ENCODE measurements at regions not wholly inside any gene's neighbourhood (a gene's known extent, or its start where the extent isn't known, plus 50 kb on each side); places are given as distances from the start of the nearest gene placed in this dataset.

DNA sequence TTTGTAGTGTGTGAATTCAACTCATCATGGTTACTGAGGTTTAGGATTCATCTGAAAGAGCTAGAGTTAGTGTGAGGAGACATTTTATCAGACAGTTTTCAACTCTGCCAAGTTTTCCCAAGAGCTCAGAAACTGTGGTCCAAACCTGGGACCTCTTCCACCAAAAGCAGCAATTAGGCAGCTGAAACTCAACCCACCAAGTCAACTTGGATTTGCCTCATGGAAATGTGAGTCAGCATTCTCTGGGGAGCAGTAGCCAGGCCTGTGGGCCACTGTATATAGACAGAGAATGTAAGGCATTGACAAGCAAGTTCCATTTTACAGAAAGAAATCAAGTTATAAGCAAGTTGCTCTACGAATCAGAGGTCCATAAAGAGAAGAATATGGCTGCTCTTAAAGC lies 178.8 kb upstream of the HDDC2 start:
- DNase-seq (ENCODE audit: extremely low read depth in 1 of 11, low read depth in 9 of 11, low spot score in 4 of 11) = no peak

- no peak for DNase-seq (ENCODE audit: extremely low read depth in 1 of 11, low read depth in 9 of 11, low spot score in 4 of 11)
Observed at GRCh38 chr6:125481056-125481455, 179.3 kb upstream of the HDDC2 start.

GRCh38 chr6:125485757-125486156 lies 184.0 kb upstream of the HDDC2 start:
- no peak for DNase-seq (ENCODE audit: extremely low read depth in 1 of 11, low read depth in 9 of 11, low spot score in 4 of 11)

DNA sequence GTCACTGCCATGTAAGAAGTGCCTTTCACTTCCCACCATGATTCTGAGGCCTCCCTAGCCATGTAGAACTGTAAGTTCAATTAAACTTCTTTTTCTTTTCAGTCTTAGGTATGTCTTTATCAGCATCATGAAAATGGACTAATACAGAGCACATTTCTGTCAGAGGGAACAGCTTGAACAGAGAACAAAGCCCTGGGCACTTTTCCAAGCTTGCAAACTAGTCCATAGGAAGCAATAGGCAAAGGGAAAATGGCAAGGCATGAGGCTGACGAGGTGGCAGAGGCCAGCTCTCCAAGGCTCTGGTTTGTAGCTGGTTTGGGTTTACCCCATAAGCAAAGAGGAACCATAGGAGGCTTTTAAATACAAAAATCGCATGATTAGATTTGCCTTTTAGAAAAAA lies 185.1 kb upstream of the HDDC2 start:
- DNase-seq (ENCODE audit: extremely low read depth in 1 of 11, low read depth in 9 of 11, low spot score in 4 of 11) = no peak

DNA sequence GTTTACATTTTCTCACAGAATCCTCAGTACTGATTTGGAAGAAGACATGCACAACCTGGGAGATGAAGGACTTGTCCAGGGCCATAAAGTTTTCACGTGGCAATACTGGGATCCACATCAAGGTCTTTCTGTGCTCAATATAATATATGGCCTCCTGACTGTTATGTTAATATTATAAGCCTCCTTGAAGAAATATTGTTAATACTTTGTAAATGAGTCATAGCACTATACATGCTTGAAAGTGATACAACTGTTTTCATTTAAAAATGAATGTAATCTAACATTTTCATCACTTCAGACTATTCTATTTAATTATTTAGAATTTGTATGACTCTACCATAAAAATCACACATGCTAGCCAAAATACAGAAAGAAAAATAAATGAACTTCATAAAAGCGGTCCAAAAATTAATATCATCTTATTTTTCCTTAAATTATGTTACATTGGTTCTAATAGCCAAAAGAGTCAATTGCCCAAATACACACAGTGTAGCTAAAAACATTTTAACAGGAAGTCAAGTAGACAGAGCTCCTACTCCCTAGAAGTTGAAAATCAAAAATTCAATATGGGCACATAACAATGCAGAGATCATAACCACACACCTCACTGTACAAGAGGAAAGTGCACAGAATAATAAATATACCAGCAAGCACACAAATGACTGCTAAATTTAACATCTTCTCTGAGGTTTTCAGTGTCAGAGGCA lies 188.0 kb upstream of the HDDC2 start:
- DNase-seq (ENCODE audit: extremely low read depth in 1 of 11, low read depth in 9 of 11, low spot score in 4 of 11) = no peak

DNA sequence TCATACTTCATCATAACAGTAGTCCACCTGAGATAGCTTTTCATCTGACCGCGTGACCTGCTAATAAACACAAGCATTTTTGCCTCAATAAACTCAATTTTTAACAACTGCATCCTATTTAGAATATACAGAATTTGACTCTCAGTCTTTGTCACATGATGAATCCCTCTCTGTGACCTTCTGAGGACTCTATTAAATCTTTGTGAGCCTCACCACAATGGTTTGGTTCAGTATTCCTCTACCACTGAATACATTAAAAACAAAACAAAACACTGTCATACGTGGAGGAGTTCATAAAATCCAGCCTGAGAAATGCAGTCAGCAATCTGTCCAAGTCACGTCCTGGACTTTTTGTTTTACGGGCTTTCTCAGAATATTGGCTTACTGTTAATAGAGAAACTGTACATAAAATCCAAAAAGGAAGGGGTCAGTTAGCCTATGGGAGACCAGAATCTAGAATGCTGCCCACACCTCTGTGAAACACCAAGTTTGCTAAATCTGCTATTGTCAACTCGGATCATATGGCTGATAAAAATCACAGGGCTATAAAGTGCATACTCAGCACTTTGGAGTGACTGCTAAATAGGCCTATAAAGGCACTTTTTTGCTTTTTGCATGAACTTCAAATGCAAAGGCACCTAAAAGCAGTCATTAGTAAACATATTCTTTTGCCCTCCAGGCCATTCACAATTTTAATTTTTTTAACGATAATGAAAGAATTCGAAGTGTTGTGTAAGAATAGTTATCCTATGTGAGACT lies 190.3 kb upstream of the HDDC2 start:
- no peak for DNase-seq (ENCODE audit: extremely low read depth in 1 of 11, low read depth in 9 of 11, low spot score in 4 of 11)

GRCh38 chr6:125498606-125499005 lies 196.8 kb upstream of the HDDC2 start:
- DNase-seq (ENCODE audit: extremely low read depth in 1 of 11, low read depth in 9 of 11, low spot score in 4 of 11) = no peak

DNA sequence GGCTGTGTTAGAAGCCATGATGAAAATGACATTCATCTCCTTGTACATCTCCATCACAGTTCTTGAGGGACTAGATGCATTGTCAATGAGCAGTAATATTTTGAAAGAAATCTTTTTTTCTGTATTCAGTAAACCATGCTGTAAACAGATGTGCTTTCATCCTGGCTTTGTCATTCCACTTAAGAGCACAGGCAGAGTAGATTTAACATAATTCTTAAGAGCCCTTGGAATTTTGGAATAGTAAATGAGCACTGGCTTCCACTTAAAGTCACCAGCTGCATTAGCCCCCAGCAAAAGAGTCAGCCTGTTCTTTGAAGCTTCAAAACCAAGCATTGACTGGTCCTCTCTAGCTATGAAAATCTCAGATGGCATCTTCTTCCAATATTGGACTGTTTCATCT lies 197.8 kb upstream of the HDDC2 start:
- DNase-seq (ENCODE audit: extremely low read depth in 1 of 11, low read depth in 9 of 11, low spot score in 4 of 11) = no peak

DNA sequence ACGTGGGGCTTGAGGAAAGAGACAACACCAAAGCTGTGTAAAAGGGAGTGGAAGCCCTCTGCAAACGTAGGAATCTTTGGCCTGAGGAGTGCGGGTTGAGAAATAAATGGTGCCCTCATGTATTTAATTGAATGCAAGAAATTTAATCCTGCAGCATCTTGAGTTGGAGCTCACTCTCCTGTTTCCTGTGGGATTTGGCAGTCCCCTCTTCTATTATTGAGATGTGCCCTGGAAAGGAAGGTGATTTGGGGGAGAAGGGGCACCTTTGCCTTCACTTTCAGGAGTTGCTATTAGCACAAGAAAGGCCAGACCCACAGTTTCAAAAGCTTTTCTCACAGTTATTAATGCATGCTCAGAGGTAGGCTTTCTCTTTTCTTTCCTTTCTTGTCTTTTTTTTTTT lies 201.4 kb upstream of the HDDC2 start:
- no peak for DNase-seq (ENCODE audit: extremely low read depth in 1 of 11, low read depth in 9 of 11, low spot score in 4 of 11)

- peak in 8 of 11 donors; percentile 6 to 25 (median 12) for DNase-seq (ENCODE audit: extremely low read depth in 1 of 11, low read depth in 9 of 11, low spot score in 4 of 11)
Observed at GRCh38 chr6:125507987-125508655, 206.4 kb upstream of the HDDC2 start.

DNA sequence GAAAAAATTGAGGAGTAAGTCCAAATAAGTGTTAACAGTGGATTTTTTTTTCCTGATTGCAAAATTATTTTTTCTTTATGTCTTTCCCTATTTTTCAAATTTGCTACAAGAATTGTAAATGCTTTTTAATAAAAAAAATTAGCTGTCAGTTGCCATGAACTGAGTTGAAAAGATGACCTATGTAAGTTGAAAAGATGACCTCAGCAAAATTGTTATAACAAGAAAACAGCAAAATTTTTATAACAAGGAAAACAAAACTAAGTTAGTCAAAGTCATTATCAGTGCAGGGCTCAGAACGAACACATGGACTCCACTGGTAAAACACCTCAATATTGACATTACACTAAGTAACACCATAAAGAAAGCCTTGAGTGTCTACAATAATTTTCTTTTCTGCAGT lies 207.0 kb upstream of the HDDC2 start:
- DNase-seq (ENCODE audit: extremely low read depth in 1 of 11, low read depth in 9 of 11, low spot score in 4 of 11) = no peak

GRCh38 chr6:125509477-125509876 lies 207.7 kb upstream of the HDDC2 start:
- DNase-seq (ENCODE audit: extremely low read depth in 1 of 11, low read depth in 9 of 11, low spot score in 4 of 11) = no peak

DNA sequence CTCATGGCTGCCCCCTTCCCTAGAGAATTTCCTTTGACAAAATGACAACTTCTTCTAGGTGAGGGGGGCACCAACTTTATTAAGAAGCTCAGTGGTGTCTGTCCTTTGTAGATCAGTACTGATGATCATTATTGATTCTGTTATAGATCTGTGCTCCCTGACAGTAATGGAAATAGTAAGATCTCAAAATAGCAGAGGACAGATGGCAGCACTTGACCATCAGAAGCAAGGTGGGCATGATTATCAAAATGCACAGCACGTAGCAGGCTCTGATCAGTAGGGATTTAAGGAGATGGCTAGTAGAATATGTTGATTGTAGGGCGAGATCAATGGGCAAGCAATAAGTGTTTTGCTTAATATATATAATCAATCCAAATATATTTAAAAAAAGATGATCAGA lies 208.6 kb upstream of the HDDC2 start:
- no peak for DNase-seq (ENCODE audit: extremely low read depth in 1 of 11, low read depth in 9 of 11, low spot score in 4 of 11)

DNA sequence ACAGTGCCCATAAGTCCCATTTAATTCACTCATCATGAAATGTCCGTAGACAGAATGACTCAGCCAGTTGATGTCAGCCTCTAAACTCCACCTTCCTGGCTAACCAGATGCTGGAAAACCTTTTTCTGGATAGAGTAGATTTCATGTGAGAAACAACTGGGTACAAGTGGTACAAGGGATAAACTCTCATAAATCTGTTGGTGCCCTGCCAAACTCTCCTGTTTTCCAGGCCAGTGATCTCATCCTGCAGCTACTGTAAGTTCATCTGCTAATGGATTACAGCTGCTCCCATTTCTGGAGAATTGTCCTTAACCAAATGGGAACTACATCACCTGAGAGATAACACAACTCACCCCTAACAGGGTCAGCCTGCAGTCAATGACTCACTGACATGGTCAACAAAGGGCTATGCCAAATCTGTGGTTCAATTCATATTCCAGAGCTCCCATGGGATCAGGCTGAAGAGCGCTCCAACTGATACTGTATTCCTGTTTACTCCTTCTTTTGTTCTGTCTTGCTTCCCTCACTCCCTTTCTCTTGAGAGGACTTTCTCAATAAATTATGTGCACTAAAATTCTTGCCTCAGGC lies 210.1 kb upstream of the HDDC2 start:
- DNase-seq (ENCODE audit: extremely low read depth in 1 of 11, low read depth in 9 of 11, low spot score in 4 of 11) = no peak

DNA sequence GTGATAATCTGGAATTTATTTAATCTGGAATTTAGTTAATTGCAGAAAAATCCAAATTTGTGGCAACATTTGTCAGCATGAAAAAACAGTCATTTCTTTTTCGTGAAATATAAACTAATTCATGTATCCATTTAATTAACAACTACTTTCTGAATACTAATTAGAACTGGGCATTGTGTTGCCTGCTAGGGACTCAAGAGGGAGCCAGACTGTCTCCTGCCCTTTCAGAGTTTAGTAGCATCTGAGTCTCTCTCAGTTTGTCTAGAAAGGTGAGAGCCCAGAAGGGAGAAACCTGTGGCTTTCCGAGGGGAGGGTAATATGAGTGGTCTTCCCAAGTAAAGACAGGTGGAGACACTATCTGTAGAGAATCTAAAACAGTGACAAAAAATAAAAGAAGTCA lies 210.9 kb upstream of the HDDC2 start:
- no peak for DNase-seq (ENCODE audit: extremely low read depth in 1 of 11, low read depth in 9 of 11, low spot score in 4 of 11)

- no peak for DNase-seq (ENCODE audit: extremely low read depth in 1 of 11, low read depth in 9 of 11, low spot score in 4 of 11)
Observed at GRCh38 chr6:125513978-125514377, 212.2 kb upstream of the HDDC2 start.

GRCh38 chr6:125516644-125517043 lies 214.9 kb upstream of the HDDC2 start:
- DNase-seq (ENCODE audit: extremely low read depth in 1 of 11, low read depth in 9 of 11, low spot score in 4 of 11) = no peak

- no peak for DNase-seq (ENCODE audit: extremely low read depth in 1 of 11, low read depth in 9 of 11, low spot score in 4 of 11)
Observed at GRCh38 chr6:125519367-125519766, 217.6 kb upstream of the HDDC2 start.

GRCh38 chr6:125524356-125524755 lies 222.6 kb upstream of the HDDC2 start:
- no peak for DNase-seq (ENCODE audit: extremely low read depth in 1 of 11, low read depth in 9 of 11, low spot score in 4 of 11)

Measured in renal cortex interstitium (tissue), 11 donors.